OCI-LY7 (cell line): ENCODE measurements at regions not wholly inside any gene's neighbourhood (a gene's known extent, or its start where the extent isn't known, plus 50 kb on each side); places are given as distances from the start of the nearest gene placed in this dataset.

Experiments used
- BruUV-seq: library from RNA; stranded (reverse); fragments of 400-500 nt; replicated peaks from 2 replicates; lab custom pipeline; 2021; lab: Mats Ljungman, UMichigan
- CTCF ChIA-PET: fragments of 300-600 bp; sonication (Branson Sonifier 250); formaldehyde crosslinking; loops from one replicate; lab custom pipeline; 2022; ENCODE audit warnings: antibody characterized with exemption; ENCODE audit not compliant: unreplicated experiment; lab: Charles Lee
- POLR2A ChIA-PET: fragments of 300-600 bp; sonication (Branson Sonifier 250); formaldehyde crosslinking; loops from one replicate; lab custom pipeline; 2022; ENCODE audit warnings: antibody characterized with exemption; lab: Charles Lee
- DNase-seq: peaks from one replicate; pipeline ENCODE4 v3.0.0-alpha.2; 2015; ENCODE audit warnings: low spot score
- H2AFZ ChIP-seq: fragments of 200-600 bp; sonication (generic), shearing (Covaris generic); 2 replicates; pipeline ENCODE4 v1.6.1; 2014; ENCODE audit warnings: mild to moderate bottlenecking, antibody characterized with exemption, low read length, moderate library complexity
- H3K27ac ChIP-seq: fragments of 200-600 bp; sonication (generic); 2 replicates; pipeline ENCODE4 v1.5.1; 2014; ENCODE audit warnings: mixed run types, low read depth, mild to moderate bottlenecking, moderate library complexity, low read length, inconsistent platforms; ENCODE audit not compliant: poor library complexity, severe bottlenecking
- H3K36me3 ChIP-seq: fragments of 200-600 bp; sonication (generic); 2 replicates; pipeline ENCODE4 v1.6.1; 2014; ENCODE audit warnings: mild to moderate bottlenecking, antibody characterized with exemption, low read length, moderate library complexity, mixed read lengths; ENCODE audit not compliant: insufficient read depth
- H3K4me1 ChIP-seq: fragments of 200-600 bp; sonication (generic); 2 replicates; pipeline ENCODE4 v1.5.1; 2014; ENCODE audit warnings: mild to moderate bottlenecking, low read length; ENCODE audit not compliant: insufficient read depth, poor library complexity, severe bottlenecking
- H3K4me2 ChIP-seq: fragments of 200-600 bp; sonication (generic); 2 replicates; pipeline ENCODE4 v1.6.1; 2014; ENCODE audit warnings: mild to moderate bottlenecking, low read length
- H3K4me3 ChIP-seq: fragments of 200-600 bp; sonication (generic); 2 replicates; pipeline ENCODE4 v1.5.1; 2014; ENCODE audit warnings: mild to moderate bottlenecking, low read depth, low read length; ENCODE audit not compliant: poor library complexity, severe bottlenecking
- H3K79me2 ChIP-seq: fragments of 200-600 bp; sonication (generic); 2 replicates; pipeline ENCODE4 v1.6.1; 2016; ENCODE audit warnings: low read depth, mild to moderate bottlenecking, low read length, moderate library complexity, mixed read lengths; ENCODE audit not compliant: insufficient read depth
- H3K9me2 ChIP-seq: fragments of 200-600 bp; sonication (generic); 2 replicates; pipeline ENCODE4 v1.6.1; 2016; ENCODE audit warnings: mild to moderate bottlenecking, low read length, mixed read lengths; ENCODE audit not compliant: insufficient read depth
- H3K9me3 ChIP-seq: fragments of 200-600 bp; sonication (generic); 2 replicates; pipeline ENCODE4 v1.6.1; 2014; ENCODE audit warnings: mild to moderate bottlenecking, mixed run types, low read length, mixed read lengths
- H4K20me1 ChIP-seq: fragments of 200-600 bp; sonication (generic); 2 replicates; pipeline ENCODE4 v1.6.1; 2014; ENCODE audit warnings: mild to moderate bottlenecking, antibody characterized with exemption, low read length, moderate library complexity, mixed read lengths; ENCODE audit not compliant: insufficient read depth
- CTCF ChIP-seq: fragments of 200-600 bp; sonication (generic); conservative IDR thresholded peaks from 2 replicates; pipeline ENCODE4 v1.5.1; 2014; ENCODE audit warnings: mild to moderate bottlenecking, antibody characterized with exemption, low read length, moderate library complexity, mixed read lengths
- EZH2phosphoT487 ChIP-seq: fragments of 200-600 bp; sonication (generic); IDR thresholded peaks from 2 replicates; pipeline ENCODE4 v1.6.1; 2018; ENCODE audit warnings: low read depth, borderline replicate concordance, mild to moderate bottlenecking, mixed run types, antibody characterized with exemption, low read length, moderate library complexity, mixed read lengths
- intact Hi-C: fragments of 100-400 bp; cut with micrococcal nuclease; formaldehyde crosslinking; loops from one replicate; pipeline ENCODE4 v1.10.0; 2022; ENCODE audit not compliant: unreplicated experiment

GRCh38 chr13:34078334-34078999 is 260.5 kb downstream of the RFC3 start:
- no peak overlapping the region for H3K4me3 ChIP-seq
- DNase-seq = peak; percentile 9
- 0 out of 2 replicates have a peak, but pooled peaks cover 14% of the 10 kb centered on the region for H3K9me3 ChIP-seq
- H3K4me2 ChIP-seq = no peak overlapping the region
- H4K20me1 ChIP-seq = no peaks in the 10 kb centered on the region
- CTCF ChIA-PET = interaction anchor here (1.5 kb wide), 1 partner anchor 147 kb away, joined by 3 read pairs; no protein-coding TSS in a partner anchor
- BruUV-seq = no TSS peak
- intact Hi-C loops = loop anchor here (5.0 kb wide), 1 partner anchor 356 kb away; no protein-coding TSS in a partner anchor
- H2AFZ ChIP-seq = no peak overlapping the region
- no peaks in the 10 kb centered on the region for H3K36me3 ChIP-seq
- H3K79me2 ChIP-seq = no peaks in the 10 kb centered on the region
- H3K27ac ChIP-seq = no peak overlapping the region
- no peaks in the 10 kb centered on the region for H3K9me2 ChIP-seq
- no peak for TF ChIP-seq CTCF
- no peak for TF ChIP-seq EZH2phosphoT487
- POLR2A ChIA-PET = interaction anchor here (1.2 to 1.3 kb wide), 2 partner anchors 34 to 535 kb away, joined by 4 read pairs; no protein-coding TSS in a partner anchor
- H3K4me1 ChIP-seq = peaks cover 9% of the 10 kb centered on the region

GRCh38 chr13:34085204-34085603 is 267.3 kb downstream of the RFC3 start:
- no peak overlapping the region for H3K4me3 ChIP-seq
- H2AFZ ChIP-seq = no peak overlapping the region
- TF ChIP-seq EZH2phosphoT487 (no peak), CTCF (no peak)
- H3K4me2 ChIP-seq = no peak overlapping the region
- no peaks in the 10 kb centered on the region for H3K36me3 ChIP-seq
- no peaks in the 10 kb centered on the region for H4K20me1 ChIP-seq
- ChIA-PET POLR2A (no interaction called here), CTCF (no interaction called here)
- H3K9me3 ChIP-seq = 0 out of 2 replicates have a peak, but pooled peaks cover 6% of the 10 kb centered on the region
- BruUV-seq = no TSS peak
- no peaks in the 10 kb centered on the region for H3K79me2 ChIP-seq
- no peak for DNase-seq
- intact Hi-C loops = no loop called here
- H3K4me1 ChIP-seq = no peaks in the 10 kb centered on the region
- H3K9me2 ChIP-seq = no peaks in the 10 kb centered on the region
- no peak overlapping the region for H3K27ac ChIP-seq

GRCh38 chr13:34086281-34086680 is 268.3 kb downstream of the RFC3 start:
- no peak overlapping the region for H2AFZ ChIP-seq
- intact Hi-C loops = no loop called here
- no peak overlapping the region for H3K4me3 ChIP-seq
- POLR2A ChIA-PET = interaction anchor here (1.0 kb wide), 1 partner anchor 15 kb away, joined by 3 read pairs; no protein-coding TSS in a partner anchor
- no peaks in the 10 kb centered on the region for H3K79me2 ChIP-seq
- no peaks in the 10 kb centered on the region for H3K4me1 ChIP-seq
- no peak for DNase-seq
- no TSS peak for BruUV-seq
- CTCF ChIA-PET = no interaction called here
- H3K9me3 ChIP-seq = 0 out of 2 replicates have a peak, but pooled peaks cover 6% of the 10 kb centered on the region
- H4K20me1 ChIP-seq = no peaks in the 10 kb centered on the region
- H3K27ac ChIP-seq = no peak overlapping the region
- no peaks in the 10 kb centered on the region for H3K9me2 ChIP-seq
- H3K36me3 ChIP-seq = no peaks in the 10 kb centered on the region
- TF ChIP-seq EZH2phosphoT487 (no peak), CTCF (no peak)
- H3K4me2 ChIP-seq = no peak overlapping the region
